Heart left ventricle (tissue), 16 donors: ENCODE measurements at regions not wholly inside any gene's neighbourhood (a gene's known extent, or its start where the extent isn't known, plus 50 kb on each side); places are given as distances from the start of the nearest gene placed in this dataset.

Experiments used
- ATAC-seq, 4 donors: fragments of 200-7000 bp; cut with Tn5 transposase; one replicate each; pipeline ENCODE4 v1.9.1; 2020 to 2022; ENCODE audit warnings: moderate library complexity in 4 of 4, mild to moderate bottlenecking in 3 of 4, moderate number of reproducible peaks in 1 of 4
- DNase-seq, 5 donors: peaks; one replicate each; pipeline ENCODE4 v3.0.0-alpha.2; 2020
- H3K27ac ChIP-seq, 12 donors: fragments of 200-600 bp; sonication (generic) in 4 of 12; one replicate each; pipeline versions ENCODE4 v1.5.0 to v1.8.0; 2016 to 2022; ENCODE audit warnings: mild to moderate bottlenecking in 2 of 12
- H3K27me3 ChIP-seq, 9 donors: fragments of 200-600 bp; sonication (generic) in 2 of 9; one replicate each; pipeline versions ENCODE4 v1.5.1 to v1.8.0; 2016 to 2022; ENCODE audit warnings: mild to moderate bottlenecking in 3 of 9
- H3K36me3 ChIP-seq, 9 donors: fragments of 200-600 bp; sonication (generic) in 2 of 9; one replicate each; pipeline versions ENCODE4 v1.5.0 to v1.8.0; 2018 to 2022; ENCODE audit warnings: mild to moderate bottlenecking in 2 of 9
- H3K4me1 ChIP-seq, 12 donors: fragments of 200-600 bp; sonication (generic) in 4 of 12; one replicate each; pipeline versions ENCODE4 v1.5.0 to v1.8.0; 2016 to 2022; ENCODE audit warnings: mild to moderate bottlenecking in 3 of 12
- H3K4me3 ChIP-seq, 12 donors: fragments of 200-600 bp; sonication (generic) in 4 of 12; one replicate each; pipeline versions ENCODE4 v1.5.0 to v1.8.0; 2017 to 2022; ENCODE audit warnings: mild to moderate bottlenecking in 9 of 12, moderate library complexity in 4 of 12
- H3K9me3 ChIP-seq, 12 donors: fragments of 200-600 bp; sonication (generic) in 4 of 12; one replicate each; pipeline versions ENCODE4 v1.5.0 to v1.8.0; 2016 to 2022; ENCODE audit warnings: mild to moderate bottlenecking in 1 of 12
- CTCF ChIP-seq, 12 donors: fragments of 200-600 bp; sonication (generic) in 4 of 12; IDR thresholded peaks; one replicate each; pipeline versions ENCODE4 v1.5.0 to v1.8.0; 2018 to 2022; ENCODE audit warnings: antibody characterized with exemption in 12 of 12, mild to moderate bottlenecking in 5 of 12
- POLR2A ChIP-seq, 2 donors: fragments of 450-650 bp; IDR thresholded peaks; one replicate each; pipeline ENCODE4 v1.6.1; 2017; ENCODE audit warnings: antibody characterized with exemption in 2 of 2, mild to moderate bottlenecking in 2 of 2, moderate library complexity in 2 of 2
- WGBS, 4 donors: extraction: QIAGEN DNeasy Blood & Tissue Kit in 2 of 4; methylation state at CpG; one replicate each; pipeline versions ENCODE4 v1.1.5 to v1.1.7; 2013 to 2018; 5-methylcytosine and 5-hydroxymethylcytosine counted together
- intact Hi-C, 10 donors: fragments of 100-400 bp; cut with DNase I; formaldehyde crosslinking; loops; one replicate each; pipeline versions ENCODE4 v1.11.1 to v1.14.2; 2022
- donor health status: ischemic (EF 13 %, LVEDD 7.1; RV severe dilation, severe dysfunction).
- donor health status: healthy with polysubstance abuse.
- donor health status: DM: no; HTN: yes; CAD: no.
- donor health status: DM: no; HTN: no; CAD: no.
- donor health status: ischemic (EF 25% LVEDD 6.9; RV normal size, moderate dysfunction).
- donor health status: ischemic (EF 25% LVEDD 5.7; RV mildly dilated, moderate dysfunction).
- donor health status: healthy.
- donor health status: DM: yes; HTN: yes; CAD: no.
- donor health status: ischemic (EF 35%, LVEDD 5.7; RV mildly dilated, moderate dysfunction).
- donor health status: nonischemic (EF 11% LVEDD 7.7; RV severe dilation, severe dysfunction).
- donor health status: DM: yes; HTN: yes; CAD: no.
- donor health status: PGD.
- donor health status: ischemic (EF 29% LVEDD 5.4; RV normal size, mild dysfunction).
- donor health status: nonischemic (EF 23%, LVEDD 6.1; RV moderate dilation, normal function).

- 80 to 89% (median 88%) methylated on average over 2 of the region's 2 CpGs for WGBS, 4 donors
- H3K27me3 ChIP-seq: no peaks in the 10 kb centered on the region
- H3K4me3 ChIP-seq: no peak overlapping the region
- no peak overlapping the region for H3K27ac ChIP-seq
- peaks cover 0 to 10% (median 0%) of the 10 kb centered on the region in 12 donors for H3K4me1 ChIP-seq
- H3K36me3 ChIP-seq: no peaks in the 10 kb centered on the region
- peaks cover 0 to 19% (median 4%) of the 10 kb centered on the region in 12 donors for H3K9me3 ChIP-seq
- ATAC-seq (no peak), DNase-seq (no peak)
- intact Hi-C loops: no loop called here
- TF ChIP-seq CTCF (IDR thresholded peaks at IDR 0.05) (no peak), POLR2A (IDR thresholded peaks at IDR 0.05) (no peak)
Observed at GRCh38 chr21:27292783-27293182, 325.9 kb upstream of the ADAMTS5 start.

GRCh38 chr21:27292229-27292628, 325.3 kb upstream of the ADAMTS5 start:
- no peak for TF ChIP-seq POLR2A (IDR thresholded peaks at IDR 0.05)
- no peak for TF ChIP-seq CTCF (IDR thresholded peaks at IDR 0.05)
- Histone ChIP-seq H3K9me3 (peaks cover 0 to 19% (median 4%) of the 10 kb centered on the region in 12 donors), H3K36me3 (no peaks in the 10 kb centered on the region), H3K27ac (no peak overlapping the region), H3K27me3 (no peaks in the 10 kb centered on the region), H3K4me3 (no peak overlapping the region), H3K4me1 (peaks cover 0 to 10% (median 0%) of the 10 kb centered on the region in 12 donors)
- ATAC-seq (no peak), DNase-seq (no peak)
- intact Hi-C loops: no loop called here

- H3K27me3 ChIP-seq: no peaks in the 10 kb centered on the region
- TF ChIP-seq CTCF (IDR thresholded peaks at IDR 0.05) (no peak), POLR2A (IDR thresholded peaks at IDR 0.05) (no peak)
- no peaks in the 10 kb centered on the region for H3K36me3 ChIP-seq
- no peak for ATAC-seq
- intact Hi-C loops: no loop called here
- DNase-seq: no peak
- 85 to 93% (median 89%) methylated on average over 1 of the region's 1 CpG for WGBS, 4 donors
- peaks cover 0 to 10% (median 0%) of the 10 kb centered on the region in 12 donors for H3K4me1 ChIP-seq
- peaks cover 0 to 8% (median 0%) of the 10 kb centered on the region in 12 donors for H3K9me3 ChIP-seq
- no peak overlapping the region for H3K4me3 ChIP-seq
- H3K27ac ChIP-seq: no peak overlapping the region
Observed at GRCh38 chr21:27291006-27291405, 324.1 kb upstream of the ADAMTS5 start.

- Histone ChIP-seq H3K36me3 (no peaks in the 10 kb centered on the region), H3K4me3 (no peak overlapping the region), H3K9me3 (no peaks in the 10 kb centered on the region), H3K4me1 (peaks cover 0 to 10% (median 0%) of the 10 kb centered on the region in 12 donors), H3K27me3 (no peaks in the 10 kb centered on the region), H3K27ac (no peak overlapping the region)
- 26 to 45% (median 35%) methylated on average over 3 of the region's 3 CpGs for WGBS, 4 donors
- intact Hi-C loops: no loop called here
- ATAC-seq (no peak), DNase-seq (no peak)
- TF ChIP-seq CTCF (IDR thresholded peaks at IDR 0.05) (no peak), POLR2A (IDR thresholded peaks at IDR 0.05) (no peak)
Observed at GRCh38 chr21:27290028-27290427, 323.1 kb upstream of the ADAMTS5 start.
